ENCODE measurements at regions not wholly inside any gene's neighbourhood (a gene's known extent, or its start where the extent isn't known, plus 50 kb on each side); places are given as distances from the start of the nearest gene placed in this dataset.

- Histone ChIP-seq H3K27me3 (no peaks in the 10 kb centered on the region), H3K36me3 (no peaks in the 10 kb centered on the region), H3K4me1 (no peaks in the 10 kb centered on the region), H3K27ac (no peak overlapping the region), H3F3A (ENCODE audit: low read depth) (no peaks in the 10 kb centered on the region), H3K9ac (no peak overlapping the region), H3K4me2 (no peak overlapping the region), H3K79me2 (ENCODE audit: low read depth) (no peaks in the 10 kb centered on the region), H2AFZ (replicated peaks) (no peak overlapping the region), H4K20me1 (ENCODE audit: low read depth) (no peaks in the 10 kb centered on the region), H3K4me3 (no peak overlapping the region), H3K9me3 (ENCODE audit: low read depth) (no peaks in the 10 kb centered on the region)
- Mint-ChIP-seq H3K36me3 (no peaks in the 10 kb centered on the region), H3K9me3 (no peaks in the 10 kb centered on the region), H3K27ac (no peak overlapping the region), H3K27me3 (ENCODE audit: insufficient read depth, low read depth) (no peaks in the 10 kb centered on the region), H3K4me1 (peaks cover 2% of the 10 kb centered on the region), H3K4me3 (no peak overlapping the region)
- no peak for TF ChIP-seq EZH2phosphoT487 (IDR thresholded peaks at IDR 0.05)
- TF ChIP-seq CTCF (IDR thresholded peaks at IDR 0.05): no peak
- no peak for TF ChIP-seq EZH2 (IDR thresholded peaks at IDR 0.05)
- DNase-seq (ENCODE audit: low spot score): no peak
These were observed 373.7 kb upstream of the SMIM21 start for GRCh38 chr18:75801178-75801577.

GRCh38 chr18:75800331-75800648 is 372.8 kb upstream of the SMIM21 start:
- H3K4me3 Mint-ChIP-seq: no peak overlapping the region

GRCh38 chr18:75799449-75800330 is 372.2 kb upstream of the SMIM21 start:
- no peak overlapping the region for H2AFZ ChIP-seq (replicated peaks)
- no peak for DNase-seq (ENCODE audit: low spot score)
- no peaks in the 10 kb centered on the region for H3K9me3 ChIP-seq (ENCODE audit: low read depth)
- H3K27me3 ChIP-seq: no peaks in the 10 kb centered on the region
- H3K36me3 ChIP-seq: no peaks in the 10 kb centered on the region
- TF ChIP-seq CTCF (IDR thresholded peaks at IDR 0.05) (no peak), EZH2phosphoT487 (IDR thresholded peaks at IDR 0.05) (no peak), EZH2 (IDR thresholded peaks at IDR 0.05) (no peak)
- no peaks in the 10 kb centered on the region for H3F3A ChIP-seq (ENCODE audit: low read depth)
- H3K4me2 ChIP-seq: no peak overlapping the region
- no peaks in the 10 kb centered on the region for H3K4me1 ChIP-seq
- no peak overlapping the region for H3K4me3 ChIP-seq
- H3K4me3 Mint-ChIP-seq: no peak overlapping the region
- no peak overlapping the region for H3K9ac ChIP-seq
- no peak overlapping the region for H3K27ac Mint-ChIP-seq
- no peaks in the 10 kb centered on the region for H3K9me3 Mint-ChIP-seq
- H3K27me3 Mint-ChIP-seq (ENCODE audit: insufficient read depth, low read depth): no peaks in the 10 kb centered on the region
- H3K4me1 Mint-ChIP-seq: peaks cover 2% of the 10 kb centered on the region
- no peaks in the 10 kb centered on the region for H4K20me1 ChIP-seq (ENCODE audit: low read depth)
- H3K79me2 ChIP-seq (ENCODE audit: low read depth): no peaks in the 10 kb centered on the region
- H3K27ac ChIP-seq: no peak overlapping the region
- H3K36me3 Mint-ChIP-seq: no peaks in the 10 kb centered on the region

More at GRCh38 chr18:75800331-75800648, 372.8 kb upstream of the SMIM21 start:
- TF ChIP-seq EZH2 (IDR thresholded peaks at IDR 0.05) (no peak), CTCF (IDR thresholded peaks at IDR 0.05) (no peak), EZH2phosphoT487 (IDR thresholded peaks at IDR 0.05) (no peak)
- Histone ChIP-seq H3K36me3 (no peaks in the 10 kb centered on the region), H4K20me1 (ENCODE audit: low read depth) (no peaks in the 10 kb centered on the region), H3F3A (ENCODE audit: low read depth) (no peaks in the 10 kb centered on the region), H3K4me1 (no peaks in the 10 kb centered on the region), H3K9ac (no peak overlapping the region), H2AFZ (replicated peaks) (no peak overlapping the region), H3K79me2 (ENCODE audit: low read depth) (no peaks in the 10 kb centered on the region), H3K4me3 (no peak overlapping the region), H3K27ac (no peak overlapping the region), H3K27me3 (no peaks in the 10 kb centered on the region), H3K9me3 (ENCODE audit: low read depth) (no peaks in the 10 kb centered on the region), H3K4me2 (no peak overlapping the region)
- H3K9me3 Mint-ChIP-seq: no peaks in the 10 kb centered on the region
- no peaks in the 10 kb centered on the region for H3K27me3 Mint-ChIP-seq (ENCODE audit: insufficient read depth, low read depth)
- H3K36me3 Mint-ChIP-seq: no peaks in the 10 kb centered on the region
- DNase-seq (ENCODE audit: low spot score): no peak
- H3K27ac Mint-ChIP-seq: no peak overlapping the region
- H3K4me1 Mint-ChIP-seq: peaks cover 2% of the 10 kb centered on the region
